GM19467 (cell line): ENCODE measurements at regions not wholly inside any gene's neighbourhood (a gene's known extent, or its start where the extent isn't known, plus 50 kb on each side); places are given as distances from the start of the nearest gene placed in this dataset.
A peak's percentile ranks its signal among the peaks of the same experiment; 100 is the strongest.

ENCODE experiments used
- ATAC-seq: cut with Tn5 transposase; IDR thresholded peaks from one replicate; pipeline ENCODE4 v1.9.1; 2021; ENCODE audit warnings: mild to moderate bottlenecking, moderate library complexity; ENCODE audit not compliant: unreplicated experiment

- ATAC-seq, result no peak
Observed at GRCh38 chr7:12517451-12517850, 53.1 kb upstream of the SCIN start.

GRCh38 chr7:12518920-12519681, 51.4 kb upstream of the SCIN start:
- ATAC-seq, result peak; percentile 86

GRCh38 chr7:12519682-12520009, 50.9 kb upstream of the SCIN start:
- ATAC-seq, result no peak
